ENCODE measurements at regions not wholly inside any gene's neighbourhood (a gene's known extent, or its start where the extent isn't known, plus 50 kb on each side); places are given as distances from the start of the nearest gene placed in this dataset.

DNA sequence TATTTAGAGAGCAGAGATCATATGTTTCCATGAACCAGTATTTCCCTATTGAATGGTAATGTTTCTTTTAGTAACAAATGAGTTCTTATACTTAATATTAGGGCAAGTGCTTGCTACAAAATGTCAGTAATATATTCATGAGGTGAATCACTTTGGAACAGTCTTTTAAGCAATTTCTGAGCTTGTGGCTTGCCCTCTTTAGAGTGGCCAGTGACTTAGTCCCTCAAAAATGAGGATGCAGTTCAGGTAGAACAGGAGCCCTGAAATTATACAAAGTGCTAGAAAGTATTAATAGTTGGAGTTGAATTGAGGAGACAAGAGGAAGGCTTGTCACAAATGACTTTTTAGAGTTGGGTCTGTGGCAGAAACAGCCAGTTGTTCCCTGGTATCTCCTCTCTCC lies 53.4 kb upstream of the PITX2 start:
- no peak for TF ChIP-seq RAD21 (IDR thresholded peaks at IDR 0.05; ENCODE audit: low read depth)
- TF ChIP-seq EP300 (IDR thresholded peaks at IDR 0.05; ENCODE audit: borderline replicate concordance), result no peak
- no peak for TF ChIP-seq CREB1 (IDR thresholded peaks at IDR 0.05; ENCODE audit: low read depth)
- TF ChIP-seq, protein P1, sequence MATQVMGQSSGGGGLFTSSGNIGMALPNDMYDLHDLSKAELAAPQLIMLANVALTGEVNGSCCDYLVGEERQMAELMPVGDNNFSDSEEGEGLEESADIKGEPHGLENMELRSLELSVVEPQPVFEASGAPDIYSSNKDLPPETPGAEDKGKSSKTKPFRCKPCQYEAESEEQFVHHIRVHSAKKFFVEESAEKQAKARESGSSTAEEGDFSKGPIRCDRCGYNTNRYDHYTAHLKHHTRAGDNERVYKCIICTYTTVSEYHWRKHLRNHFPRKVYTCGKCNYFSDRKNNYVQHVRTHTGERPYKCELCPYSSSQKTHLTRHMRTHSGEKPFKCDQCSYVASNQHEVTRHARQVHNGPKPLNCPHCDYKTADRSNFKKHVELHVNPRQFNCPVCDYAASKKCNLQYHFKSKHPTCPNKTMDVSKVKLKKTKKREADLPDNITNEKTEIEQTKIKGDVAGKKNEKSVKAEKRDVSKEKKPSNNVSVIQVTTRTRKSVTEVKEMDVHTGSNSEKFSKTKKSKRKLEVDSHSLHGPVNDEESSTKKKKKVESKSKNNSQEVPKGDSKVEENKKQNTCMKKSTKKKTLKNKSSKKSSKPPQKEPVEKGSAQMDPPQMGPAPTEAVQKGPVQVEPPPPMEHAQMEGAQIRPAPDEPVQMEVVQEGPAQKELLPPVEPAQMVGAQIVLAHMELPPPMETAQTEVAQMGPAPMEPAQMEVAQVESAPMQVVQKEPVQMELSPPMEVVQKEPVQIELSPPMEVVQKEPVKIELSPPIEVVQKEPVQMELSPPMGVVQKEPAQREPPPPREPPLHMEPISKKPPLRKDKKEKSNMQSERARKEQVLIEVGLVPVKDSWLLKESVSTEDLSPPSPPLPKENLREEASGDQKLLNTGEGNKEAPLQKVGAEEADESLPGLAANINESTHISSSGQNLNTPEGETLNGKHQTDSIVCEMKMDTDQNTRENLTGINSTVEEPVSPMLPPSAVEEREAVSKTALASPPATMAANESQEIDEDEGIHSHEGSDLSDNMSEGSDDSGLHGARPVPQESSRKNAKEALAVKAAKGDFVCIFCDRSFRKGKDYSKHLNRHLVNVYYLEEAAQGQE (IDR thresholded peaks at IDR 0.05; ENCODE audit: low read depth), result no peak
- TF ChIP-seq YY1 (IDR thresholded peaks at IDR 0.05; ENCODE audit: low read depth), result no peak
- TF ChIP-seq, protein P2, sequence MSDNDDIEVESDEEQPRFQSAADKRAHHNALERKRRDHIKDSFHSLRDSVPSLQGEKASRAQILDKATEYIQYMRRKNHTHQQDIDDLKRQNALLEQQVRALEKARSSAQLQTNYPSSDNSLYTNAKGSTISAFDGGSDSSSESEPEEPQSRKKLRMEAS (IDR thresholded peaks at IDR 0.05), result no peak
- TF ChIP-seq FOXM1 (IDR thresholded peaks at IDR 0.05; ENCODE audit: borderline replicate concordance, low read depth), result no peak
- no peak for TF ChIP-seq CEBPB (IDR thresholded peaks at IDR 0.05)
- TF ChIP-seq TAF1 (IDR thresholded peaks at IDR 0.05; ENCODE audit: low read depth), result no peak
- no peak for TF ChIP-seq TEAD4 (IDR thresholded peaks at IDR 0.05)

Data from Ishikawa (cell line).